Fibroblast of skin of left biceps (primary cell): ENCODE measurements at regions not wholly inside any gene's neighbourhood (a gene's known extent, or its start where the extent isn't known, plus 50 kb on each side); places are given as distances from the start of the nearest gene placed in this dataset.

Experiments used
- DNase-seq, 2 experiments: peaks; one replicate each; pipeline ENCODE4 v3.0.0-alpha.2; 2013; ENCODE audit warnings: low read depth in 2 of 2

DNA sequence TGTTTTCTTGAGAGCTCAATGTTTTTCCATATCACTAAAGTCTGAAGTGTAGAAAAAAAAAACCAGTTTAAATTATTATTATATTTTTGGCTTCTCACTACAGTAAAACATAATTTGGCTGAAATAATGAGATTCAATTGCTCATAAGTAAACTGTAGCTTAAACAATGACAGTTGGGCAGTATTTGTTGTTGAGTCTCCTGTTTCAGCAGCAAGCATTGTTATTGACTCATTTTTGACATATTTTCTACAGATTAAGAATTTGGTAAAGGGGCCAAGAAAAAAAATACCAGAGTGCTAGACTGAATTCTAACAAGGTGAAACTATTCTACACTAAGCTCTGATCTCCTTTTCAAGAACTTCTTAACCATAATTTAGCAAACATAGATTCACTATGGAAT lies 2070.4 kb upstream of the CELF4 start:
- no peak for DNase-seq

- DNase-seq = no peak
Observed at GRCh38 chr18:39635192-39635591, 2069.6 kb upstream of the CELF4 start.

DNA sequence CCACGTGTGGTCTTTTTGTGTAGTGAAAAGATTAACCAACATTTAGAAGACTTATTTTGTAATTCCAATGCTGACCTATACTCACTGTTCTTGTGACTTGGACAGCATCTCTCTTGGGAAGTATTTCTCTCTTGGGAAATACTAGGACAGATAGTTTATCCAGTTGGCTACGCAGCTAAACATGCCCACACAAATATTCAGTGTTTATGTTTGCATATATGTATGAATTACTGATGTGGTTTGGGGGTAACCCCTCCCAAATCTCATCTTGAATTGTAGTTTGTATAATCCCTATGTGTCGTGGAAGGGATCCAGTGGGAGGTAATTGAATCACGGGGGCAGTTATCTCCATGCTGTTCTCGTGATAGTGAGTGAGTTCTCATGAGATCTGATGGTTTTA lies 2062.3 kb upstream of the CELF4 start:
- no peak for DNase-seq

DNA sequence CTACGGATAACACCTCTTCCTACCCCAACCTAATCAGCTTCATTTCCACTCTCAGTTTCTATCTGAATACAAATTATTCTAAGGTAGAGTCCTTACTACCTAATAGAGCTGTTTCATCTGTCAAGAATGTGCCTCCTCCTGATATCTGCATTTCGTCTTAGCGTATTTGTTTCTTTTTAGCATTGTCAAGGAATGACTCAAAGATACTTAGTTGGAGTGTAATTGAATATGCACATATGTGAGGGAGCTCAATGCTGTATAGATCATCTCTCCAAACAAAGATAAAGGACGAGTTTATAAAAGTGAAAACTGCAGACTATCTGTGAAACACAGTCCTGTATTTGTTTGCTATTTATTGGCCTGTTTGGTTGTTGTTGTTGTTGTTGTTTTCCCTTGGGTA lies 2059.4 kb upstream of the CELF4 start:
- DNase-seq = no peak

DNA sequence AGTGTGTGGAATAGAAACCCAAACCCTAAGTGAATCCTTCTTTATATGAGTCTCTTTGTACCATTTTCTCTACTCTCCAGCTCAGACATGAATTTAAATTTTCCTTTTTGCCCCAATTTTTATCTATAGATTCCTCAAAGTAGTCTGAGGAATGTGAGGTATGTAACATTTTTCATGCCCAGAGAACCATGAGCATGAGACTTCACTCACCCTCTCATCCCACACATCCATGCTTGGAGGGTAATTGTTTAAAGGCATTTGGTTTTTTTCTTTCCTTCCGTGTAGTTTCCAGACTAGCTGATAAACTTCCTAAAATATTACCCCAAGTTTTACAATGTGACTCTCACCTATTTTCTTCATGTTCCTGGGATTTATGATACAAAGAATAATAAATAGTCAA lies 2056.8 kb upstream of the CELF4 start:
- DNase-seq = no peak

DNA sequence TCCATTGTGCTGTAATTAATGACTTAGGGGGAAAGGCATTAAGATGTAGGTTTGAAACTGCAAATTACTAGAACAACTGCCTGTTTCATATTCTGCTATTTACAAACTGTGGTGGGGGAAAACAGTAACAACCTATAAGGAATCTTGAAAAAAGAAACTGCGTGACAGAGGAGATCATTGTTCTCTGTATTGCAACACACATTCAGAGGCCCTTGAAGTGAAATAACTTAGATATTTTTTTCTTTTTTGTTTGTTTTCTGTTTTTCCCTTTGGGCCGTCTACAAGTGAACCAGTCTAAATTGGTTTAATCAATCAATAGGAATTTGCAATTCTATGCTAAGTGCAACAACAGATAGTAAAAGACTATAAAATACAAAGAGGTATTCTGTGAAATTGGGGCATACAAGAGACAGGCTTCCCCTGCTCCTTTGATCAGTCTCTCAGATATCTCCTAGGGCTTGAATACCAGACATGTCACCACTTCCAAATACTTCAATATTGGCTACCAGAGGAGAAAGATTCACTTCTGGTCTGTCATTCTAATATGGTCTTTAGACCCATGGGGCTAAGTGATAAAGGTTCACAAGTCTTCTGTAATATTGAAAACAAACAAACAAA lies 2055.1 kb upstream of the CELF4 start:
- no peak for DNase-seq

- no peak for DNase-seq
Observed at GRCh38 chr18:39618265-39619003, 2052.8 kb upstream of the CELF4 start.

DNA sequence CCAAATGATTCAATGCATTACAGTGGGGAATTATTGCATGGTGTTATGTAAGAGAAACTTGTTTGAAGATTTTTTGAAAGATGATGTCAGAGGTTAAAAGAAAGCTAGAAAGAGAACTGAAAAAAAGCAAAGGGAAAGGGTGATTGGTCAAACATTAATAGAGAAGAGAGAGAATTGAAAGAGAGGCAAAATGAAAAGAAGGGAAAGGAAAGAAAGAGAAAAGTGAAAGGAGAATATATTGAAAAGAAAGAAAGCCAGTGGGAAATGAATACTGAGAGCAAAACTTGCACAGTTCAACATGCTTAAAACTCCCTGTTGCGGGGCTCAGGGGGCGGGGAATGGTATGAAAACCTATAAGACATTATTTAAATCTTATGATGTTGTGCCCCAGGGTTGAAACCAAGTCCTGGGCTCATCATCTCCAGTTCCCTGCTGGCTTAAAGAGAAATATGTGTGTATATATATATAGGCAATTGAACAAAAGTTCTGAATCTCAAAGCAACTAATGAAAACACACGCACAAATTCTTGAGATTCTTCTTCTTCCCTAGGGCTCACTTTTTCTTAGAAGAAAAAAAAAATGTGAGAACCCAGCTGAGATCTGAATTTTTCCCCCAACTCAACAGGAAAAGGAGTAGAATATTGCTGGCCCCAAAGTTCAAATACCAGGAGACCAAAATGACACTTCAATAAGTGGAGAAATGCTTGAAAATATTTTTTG lies 2045.9 kb upstream of the CELF4 start:
- peak; percentile 18 to 24 for DNase-seq

- DNase-seq = no peak
Observed at GRCh38 chr18:39607034-39607433, 2041.4 kb upstream of the CELF4 start.

- DNase-seq = no peak
Observed at GRCh38 chr18:39604836-39605235, 2039.2 kb upstream of the CELF4 start.

DNA sequence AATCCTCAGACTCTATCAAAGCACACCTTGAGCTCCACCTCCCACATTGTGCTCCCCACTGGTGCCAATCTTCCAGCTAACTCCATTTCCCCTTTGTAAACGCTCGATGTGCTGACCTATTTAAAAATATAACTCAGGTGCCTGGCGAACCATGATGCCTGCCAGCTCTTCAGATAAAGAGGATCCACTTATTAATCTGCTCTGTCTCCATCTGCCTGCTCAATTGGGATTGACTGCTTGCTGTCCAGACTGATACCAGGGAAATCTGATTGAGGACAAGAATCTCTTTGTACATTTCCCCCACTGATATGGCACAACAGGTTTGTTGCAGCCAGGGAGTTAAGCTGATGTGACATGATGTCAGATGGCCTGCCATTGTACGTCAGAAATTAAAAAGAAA lies 2036.5 kb upstream of the CELF4 start:
- DNase-seq = no peak

DNA sequence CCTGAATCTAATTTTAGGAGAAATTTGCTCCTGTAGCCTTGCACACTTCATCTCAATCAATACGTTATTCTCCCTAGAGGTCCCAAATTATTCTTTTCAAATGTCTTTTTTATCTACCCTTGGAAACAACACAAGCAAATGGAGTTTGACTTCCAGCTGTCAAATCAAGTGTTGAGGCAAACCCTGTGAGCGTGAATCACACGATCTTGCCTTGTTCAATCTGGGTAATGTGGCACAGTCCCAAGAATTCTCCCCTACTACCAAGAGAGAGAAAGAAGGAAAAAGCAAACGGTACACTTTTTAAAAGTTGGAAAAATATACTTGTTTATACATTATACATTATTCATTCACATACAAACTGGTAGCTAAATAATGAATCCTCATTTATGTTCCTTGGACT lies 2035.3 kb upstream of the CELF4 start:
- DNase-seq = no peak

- no peak for DNase-seq
Observed at GRCh38 chr18:39599251-39599650, 2033.7 kb upstream of the CELF4 start.

GRCh38 chr18:39596891-39597290 lies 2031.3 kb upstream of the CELF4 start:
- no peak for DNase-seq

- no peak for DNase-seq
Observed at GRCh38 chr18:39596221-39596620, 2030.6 kb upstream of the CELF4 start.

DNA sequence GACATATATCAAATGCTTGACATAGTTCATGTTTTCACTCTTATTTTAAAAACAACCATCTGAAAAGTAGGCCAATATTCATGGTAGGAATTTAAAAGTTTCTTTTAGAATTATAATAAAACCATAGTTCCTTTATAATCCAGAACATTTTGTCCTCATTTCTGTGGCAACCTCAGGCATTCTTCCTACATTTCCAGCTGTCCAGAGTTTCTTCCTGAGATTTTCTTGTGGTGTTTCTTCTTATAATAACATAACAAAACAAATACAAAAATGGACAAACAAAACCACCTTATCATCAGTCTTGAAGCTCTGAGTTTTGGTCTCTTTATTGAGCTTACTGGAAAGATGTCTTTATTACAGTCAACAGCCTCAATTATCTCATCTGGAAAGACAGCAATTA lies 2028.6 kb upstream of the CELF4 start:
- DNase-seq = no peak

- no peak for DNase-seq
Observed at GRCh38 chr18:39591649-39592048, 2026.1 kb upstream of the CELF4 start.

GRCh38 chr18:39589496-39589895 lies 2023.9 kb upstream of the CELF4 start:
- DNase-seq = no peak

- no peak for DNase-seq
Observed at GRCh38 chr18:39587586-39587985, 2022.0 kb upstream of the CELF4 start.

- no peak for DNase-seq
Observed at GRCh38 chr18:39586741-39587140, 2021.1 kb upstream of the CELF4 start.

DNA sequence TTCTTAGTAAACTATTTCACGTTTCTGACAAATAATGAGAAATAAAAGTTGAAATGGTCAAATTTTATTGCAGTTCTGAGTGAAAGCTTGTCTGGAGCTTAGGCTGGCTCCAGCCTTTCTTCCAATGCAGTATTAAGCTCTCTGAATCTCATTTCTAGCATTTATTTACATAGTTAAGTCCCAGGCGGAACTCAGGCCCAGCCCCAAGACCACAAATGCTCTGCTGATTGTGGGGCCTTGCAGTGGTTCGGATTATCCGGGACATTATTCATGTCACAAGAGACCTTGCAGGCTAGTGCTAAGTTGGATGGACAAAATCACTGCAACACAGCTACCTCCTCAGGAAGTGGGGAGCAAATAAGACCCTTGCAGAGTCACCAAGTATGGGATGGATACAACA lies 2009.3 kb upstream of the CELF4 start:
- DNase-seq = no peak

- no peak for DNase-seq
Observed at GRCh38 chr18:39571511-39571910, 2005.9 kb upstream of the CELF4 start.
